ENCODE measurements at regions not wholly inside any gene's neighbourhood (a gene's known extent, or its start where the extent isn't known, plus 50 kb on each side); places are given as distances from the start of the nearest gene placed in this dataset.
A peak's percentile ranks its signal among the peaks of the same experiment; 100 is the strongest.

DNA sequence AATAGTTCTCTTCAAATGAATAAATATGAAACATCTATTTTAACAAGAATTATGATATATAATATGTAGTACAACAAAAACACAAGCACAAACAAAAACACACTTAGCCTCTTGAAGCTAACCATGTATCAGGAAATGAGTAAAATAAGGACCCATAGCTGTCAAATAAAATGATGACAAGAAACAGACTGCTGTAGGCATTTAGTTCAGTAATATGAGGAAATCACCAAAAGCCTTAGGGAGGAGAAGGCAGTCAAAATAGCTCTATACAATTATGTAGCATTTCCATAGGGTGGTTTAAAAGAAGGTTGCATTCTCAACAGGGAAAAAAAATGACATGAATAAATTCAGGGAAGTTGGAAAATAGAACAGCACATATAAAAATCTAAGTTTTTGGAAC, 163.4 kb downstream of the PCDH20 start:
- Histone ChIP-seq H3K36me3 (ENCODE audit: control insufficient read depth, insufficient read depth, low read length) (no peaks in the 10 kb centered on the region), H3K4me3 (replicated peaks; ENCODE audit: low read depth, low read length) (no peak overlapping the region), H3K27me3 (replicated peaks; ENCODE audit: control insufficient read depth, insufficient read depth, low read length) (no peaks in the 10 kb centered on the region)
- no peak for DNase-seq (ENCODE audit: extremely low read depth, insufficient read length)
- TF ChIP-seq, protein P1, sequence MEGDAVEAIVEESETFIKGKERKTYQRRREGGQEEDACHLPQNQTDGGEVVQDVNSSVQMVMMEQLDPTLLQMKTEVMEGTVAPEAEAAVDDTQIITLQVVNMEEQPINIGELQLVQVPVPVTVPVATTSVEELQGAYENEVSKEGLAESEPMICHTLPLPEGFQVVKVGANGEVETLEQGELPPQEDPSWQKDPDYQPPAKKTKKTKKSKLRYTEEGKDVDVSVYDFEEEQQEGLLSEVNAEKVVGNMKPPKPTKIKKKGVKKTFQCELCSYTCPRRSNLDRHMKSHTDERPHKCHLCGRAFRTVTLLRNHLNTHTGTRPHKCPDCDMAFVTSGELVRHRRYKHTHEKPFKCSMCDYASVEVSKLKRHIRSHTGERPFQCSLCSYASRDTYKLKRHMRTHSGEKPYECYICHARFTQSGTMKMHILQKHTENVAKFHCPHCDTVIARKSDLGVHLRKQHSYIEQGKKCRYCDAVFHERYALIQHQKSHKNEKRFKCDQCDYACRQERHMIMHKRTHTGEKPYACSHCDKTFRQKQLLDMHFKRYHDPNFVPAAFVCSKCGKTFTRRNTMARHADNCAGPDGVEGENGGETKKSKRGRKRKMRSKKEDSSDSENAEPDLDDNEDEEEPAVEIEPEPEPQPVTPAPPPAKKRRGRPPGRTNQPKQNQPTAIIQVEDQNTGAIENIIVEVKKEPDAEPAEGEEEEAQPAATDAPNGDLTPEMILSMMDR (IDR thresholded peaks at IDR 0.05; ENCODE audit: insufficient read depth, low read length, poor library complexity, severe bottlenecking) = no peak

DNA sequence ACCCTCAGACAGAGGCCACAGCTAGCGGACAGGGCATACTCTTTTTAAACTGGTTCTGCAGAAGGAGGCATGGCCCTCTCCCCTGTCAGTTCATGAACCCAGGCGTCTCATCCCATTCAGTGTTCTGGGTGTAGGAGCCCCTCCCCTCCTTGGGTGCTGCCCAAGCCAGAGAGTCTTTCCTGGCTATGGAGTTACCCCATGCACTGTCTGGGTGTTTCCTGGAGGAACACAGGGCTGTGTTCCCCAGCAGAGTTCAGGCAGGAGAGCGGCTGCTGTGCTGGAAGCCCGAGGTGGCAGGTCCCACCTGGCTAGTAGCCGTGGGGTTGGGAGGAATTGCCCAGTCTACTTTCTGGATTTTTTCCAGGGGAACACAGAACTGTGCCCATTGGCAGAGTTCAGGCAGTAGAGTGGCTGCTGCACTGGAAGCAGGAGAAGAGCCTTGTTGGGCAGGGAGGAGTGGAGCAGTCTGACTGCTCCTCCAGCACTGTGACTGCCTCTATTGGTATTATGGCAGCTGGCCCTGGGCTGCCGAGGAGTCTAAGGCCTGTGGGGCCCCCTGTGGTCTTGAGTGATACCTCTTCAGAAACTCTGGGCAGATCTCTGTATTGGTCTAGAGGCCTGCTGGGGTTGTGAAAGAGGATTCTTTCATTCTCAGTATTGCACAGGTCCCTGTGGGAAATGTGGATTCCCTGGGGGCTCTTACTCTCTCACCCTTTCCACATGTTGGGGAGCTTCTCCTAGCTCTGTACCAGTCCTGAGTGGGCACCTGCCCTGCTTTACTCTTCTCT, 168.3 kb downstream of the PCDH20 start:
- peak; percentile 2 for DNase-seq (ENCODE audit: extremely low read depth, insufficient read length)
- Histone ChIP-seq H3K27me3 (replicated peaks; ENCODE audit: control insufficient read depth, insufficient read depth, low read length) (no peaks in the 10 kb centered on the region), H3K4me3 (replicated peaks; ENCODE audit: low read depth, low read length) (no peak overlapping the region), H3K36me3 (ENCODE audit: control insufficient read depth, insufficient read depth, low read length) (no peaks in the 10 kb centered on the region)
- TF ChIP-seq, protein P1 (IDR thresholded peaks at IDR 0.05; ENCODE audit: insufficient read depth, low read length, poor library complexity, severe bottlenecking) = peak; percentile 19

DNA sequence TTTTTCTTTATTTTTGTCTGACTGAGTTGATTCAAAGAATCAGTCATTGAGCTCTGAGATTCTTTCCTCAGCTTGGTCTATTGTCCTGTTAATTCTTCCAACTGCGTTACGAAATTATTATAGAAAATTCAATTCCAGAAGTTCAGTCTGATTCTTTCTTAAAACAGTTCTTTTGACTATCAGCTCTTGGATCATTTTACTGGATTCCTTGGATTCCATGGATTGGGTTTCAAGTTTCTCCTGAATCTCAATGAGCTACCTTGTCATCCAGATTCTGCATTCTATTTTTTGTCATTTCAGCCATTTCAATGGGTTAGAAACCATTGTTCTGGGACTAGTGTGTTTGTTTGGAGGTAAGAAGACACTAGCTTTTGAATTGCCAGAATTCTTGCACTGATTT, 169.3 kb downstream of the PCDH20 start:
- H3K36me3 ChIP-seq (ENCODE audit: control insufficient read depth, insufficient read depth, low read length) = no peaks in the 10 kb centered on the region
- no peak for DNase-seq (ENCODE audit: extremely low read depth, insufficient read length)
- TF ChIP-seq, protein P1 (IDR thresholded peaks at IDR 0.05; ENCODE audit: insufficient read depth, low read length, poor library complexity, severe bottlenecking) = no peak
- H3K4me3 ChIP-seq (replicated peaks; ENCODE audit: low read depth, low read length) = no peak overlapping the region
- H3K27me3 ChIP-seq (replicated peaks; ENCODE audit: control insufficient read depth, insufficient read depth, low read length) = no peaks in the 10 kb centered on the region

DNA sequence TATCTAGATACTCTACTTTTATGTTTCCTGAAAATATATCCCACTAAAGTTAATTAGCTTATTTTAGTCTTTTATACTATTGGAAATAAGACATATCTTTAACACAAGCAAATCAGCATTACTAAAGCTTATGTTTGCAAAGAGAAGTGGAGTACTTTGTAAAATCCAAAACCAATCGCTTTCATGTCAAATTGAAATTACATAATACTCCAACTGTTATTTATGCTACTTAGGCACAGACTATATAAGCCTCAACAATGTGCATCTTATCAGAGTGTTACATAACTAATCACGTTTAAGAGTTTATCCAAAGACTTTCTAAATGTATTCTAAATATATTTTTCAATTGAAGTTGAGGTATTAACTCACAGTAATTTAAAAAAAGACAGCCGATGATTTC, 200.0 kb downstream of the PCDH20 start:
- TF ChIP-seq, protein P1 (IDR thresholded peaks at IDR 0.05; ENCODE audit: insufficient read depth, low read length, poor library complexity, severe bottlenecking) = no peak
- Histone ChIP-seq H3K4me3 (replicated peaks; ENCODE audit: low read depth, low read length) (no peak overlapping the region), H3K36me3 (ENCODE audit: control insufficient read depth, insufficient read depth, low read length) (no peaks in the 10 kb centered on the region), H3K27me3 (replicated peaks; ENCODE audit: control insufficient read depth, insufficient read depth, low read length) (no peaks in the 10 kb centered on the region)
- DNase-seq (ENCODE audit: extremely low read depth, insufficient read length) = no peak

DNA sequence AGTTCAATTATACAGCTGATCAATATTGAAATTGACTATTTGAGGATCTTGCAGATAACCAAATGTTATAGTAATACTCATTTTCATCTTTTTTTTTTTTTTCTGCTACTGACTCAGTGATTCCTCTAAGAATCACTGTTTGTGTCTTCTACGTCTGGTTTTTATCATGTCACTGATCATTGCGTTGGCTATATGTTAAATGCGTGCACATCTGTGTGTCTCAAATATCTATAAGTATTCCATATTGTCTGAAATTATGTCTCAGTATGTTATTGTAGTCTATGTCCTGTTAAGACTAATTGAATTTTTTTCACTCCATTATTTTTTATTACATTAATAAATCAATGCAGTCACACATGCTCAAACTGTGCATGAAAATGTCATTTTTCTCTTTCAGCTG, 200.5 kb downstream of the PCDH20 start:
- DNase-seq (ENCODE audit: extremely low read depth, insufficient read length) = no peak
- H3K4me3 ChIP-seq (replicated peaks; ENCODE audit: low read depth, low read length) = no peak overlapping the region
- H3K27me3 ChIP-seq (replicated peaks; ENCODE audit: control insufficient read depth, insufficient read depth, low read length) = no peaks in the 10 kb centered on the region
- TF ChIP-seq, protein P1 (IDR thresholded peaks at IDR 0.05; ENCODE audit: insufficient read depth, low read length, poor library complexity, severe bottlenecking) = no peak
- H3K36me3 ChIP-seq (ENCODE audit: control insufficient read depth, insufficient read depth, low read length) = no peaks in the 10 kb centered on the region
